HCT116 (cell line): ENCODE measurements at regions not wholly inside any gene's neighbourhood (a gene's known extent, or its start where the extent isn't known, plus 50 kb on each side); places are given as distances from the start of the nearest gene placed in this dataset.

ENCODE experiments used
- CTCF ChIP-seq, 3 experiments: fragments of 200-600 bp in 1 of 3; sonication (generic) in 1 of 3; IDR thresholded peaks in 2 of 3; conservative IDR thresholded peaks in 1 of 3; 2 replicates each; pipeline ENCODE4 v1.5.1; 2012 to 2017; ENCODE audit warnings: low read depth in 2 of 3, low read length in 2 of 3, antibody characterized with exemption in 1 of 3, borderline replicate concordance in 1 of 3, control low read depth in 1 of 3, mild to moderate bottlenecking in 1 of 3, mixed read lengths in 1 of 3, mixed run types in 1 of 3, moderate library complexity in 1 of 3; ENCODE audit not compliant: insufficient read depth in 1 of 3
- JUND ChIP-seq: IDR thresholded peaks from 2 replicates; pipeline ENCODE4 v1.6.1; 2012
- POLR2A ChIP-seq: IDR thresholded peaks from 2 replicates; pipeline ENCODE4 v1.7.0; 2011; ENCODE audit warnings: borderline replicate concordance; ENCODE audit not compliant: insufficient read depth, insufficient read length; ENCODE audit errors: extremely low read depth
- POLR2AphosphoS5 ChIP-seq: IDR thresholded peaks from 2 replicates; pipeline ENCODE4 v1.6.1; 2011; ENCODE audit warnings: mild to moderate bottlenecking, low read depth, low read length, moderate library complexity
- SRF ChIP-seq: IDR thresholded peaks from 2 replicates; pipeline ENCODE4 v1.6.1; 2012; ENCODE audit warnings: low read depth

- no peak for TF ChIP-seq JUND
- no peak for TF ChIP-seq POLR2AphosphoS5
- TF ChIP-seq POLR2A: no peak
- TF ChIP-seq CTCF (IDR thresholded peaks at IDR 0.05 in 2 of 3, conservative IDR thresholded peaks at IDR 0.05 in 1 of 3; ENCODE audit: borderline replicate concordance in 1 of 3, insufficient read depth in 1 of 3, low read depth in 2 of 3, low read length in 2 of 3): no peak
- TF ChIP-seq SRF: no peak
These were observed 212.6 kb upstream of the MOCS1 start for GRCh38 chr6:40146902-40147301.
